ENCODE measurements at regions not wholly inside any gene's neighbourhood (a gene's known extent, or its start where the extent isn't known, plus 50 kb on each side); places are given as distances from the start of the nearest gene placed in this dataset.

- TF ChIP-seq, protein P1, sequence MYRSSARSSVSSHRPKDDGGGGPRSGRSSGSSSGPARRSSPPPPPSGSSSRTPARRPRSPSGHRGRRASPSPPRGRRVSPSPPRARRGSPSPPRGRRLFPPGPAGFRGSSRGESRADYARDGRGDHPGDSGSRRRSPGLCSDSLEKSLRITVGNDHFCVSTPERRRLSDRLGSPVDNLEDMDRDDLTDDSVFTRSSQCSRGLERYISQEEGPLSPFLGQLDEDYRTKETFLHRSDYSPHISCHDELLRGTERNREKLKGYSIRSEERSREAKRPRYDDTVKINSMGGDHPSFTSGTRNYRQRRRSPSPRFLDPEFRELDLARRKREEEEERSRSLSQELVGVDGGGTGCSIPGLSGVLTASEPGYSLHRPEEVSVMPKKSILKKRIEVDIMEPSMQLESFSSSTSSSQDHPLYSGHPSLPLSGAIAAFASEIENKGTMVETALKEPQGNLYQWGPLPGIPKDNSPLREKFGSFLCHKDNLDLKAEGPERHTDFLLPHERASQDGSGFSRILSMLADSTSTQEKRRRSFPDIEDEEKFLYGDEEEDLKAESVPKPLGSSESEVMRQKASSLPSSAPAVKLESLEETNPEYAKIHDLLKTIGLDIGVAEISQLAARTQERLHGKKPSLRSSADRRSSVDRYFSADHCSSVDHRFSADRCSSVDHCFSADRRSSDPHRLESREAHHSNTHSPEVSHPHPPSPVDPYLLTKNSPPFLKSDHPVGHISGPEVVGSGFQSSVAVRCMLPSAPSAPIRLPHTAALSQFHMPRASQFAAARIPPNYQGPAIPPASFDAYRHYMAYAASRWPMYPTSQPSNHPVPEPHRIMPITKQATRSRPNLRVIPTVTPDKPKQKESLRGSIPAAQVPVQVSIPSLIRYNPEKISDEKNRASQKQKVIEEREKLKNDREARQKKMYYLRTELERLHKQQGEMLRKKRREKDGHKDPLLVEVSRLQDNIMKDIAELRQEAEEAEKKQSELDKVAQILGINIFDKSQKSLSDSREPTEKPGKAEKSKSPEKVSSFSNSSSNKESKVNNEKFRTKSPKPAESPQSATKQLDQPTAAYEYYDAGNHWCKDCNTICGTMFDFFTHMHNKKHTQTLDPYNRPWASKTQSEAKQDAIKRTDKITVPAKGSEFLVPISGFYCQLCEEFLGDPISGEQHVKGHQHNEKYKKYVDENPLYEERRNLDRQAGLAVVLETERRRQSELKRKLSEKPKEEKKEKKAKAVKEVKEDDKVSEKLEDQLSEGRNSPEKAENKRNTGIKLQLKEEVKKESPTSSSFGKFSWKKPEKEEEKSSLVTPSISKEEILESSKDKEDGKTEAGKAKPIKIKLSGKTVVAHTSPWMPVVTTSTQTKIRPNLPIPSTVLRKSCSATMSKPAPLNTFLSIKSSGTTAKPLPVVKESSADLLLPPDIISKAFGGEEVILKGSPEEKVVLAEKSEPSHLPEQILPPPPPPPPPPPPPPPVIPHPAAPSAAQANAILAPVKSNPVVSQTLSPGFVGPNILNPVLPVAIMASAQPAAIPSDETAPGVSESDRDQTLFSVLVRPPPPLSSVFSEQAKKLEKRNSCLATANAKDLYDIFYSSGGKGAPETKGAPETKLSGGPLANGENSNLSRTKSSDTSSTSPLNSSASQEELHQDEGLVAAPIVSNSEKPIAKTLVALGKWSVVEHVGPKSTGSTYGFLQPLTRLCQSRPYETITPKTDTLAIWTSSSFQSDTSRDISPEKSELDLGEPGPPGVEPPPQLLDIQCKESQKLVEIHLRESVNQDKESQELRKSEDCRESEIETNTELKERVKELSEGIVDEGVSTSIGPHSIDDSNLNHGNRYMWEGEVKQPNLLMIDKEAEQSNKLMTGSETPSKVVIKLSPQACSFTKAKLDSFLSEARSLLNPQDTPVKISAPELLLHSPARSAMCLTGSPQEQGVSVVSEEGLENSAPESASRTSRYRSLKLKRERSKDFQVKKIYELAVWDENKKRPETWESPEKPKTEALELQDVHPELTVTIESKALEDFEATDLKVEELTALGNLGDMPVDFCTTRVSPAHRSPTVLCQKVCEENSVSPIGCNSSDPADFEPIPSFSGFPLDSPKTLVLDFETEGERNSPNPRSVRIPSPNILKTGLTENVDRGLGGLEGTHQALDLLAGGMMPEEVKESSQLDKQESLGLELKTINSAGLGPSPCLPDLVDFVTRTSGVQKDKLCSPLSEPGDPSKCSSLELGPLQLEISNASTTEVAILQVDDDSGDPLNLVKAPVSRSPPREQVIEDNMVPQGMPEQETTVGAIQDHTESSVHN (CRISPR knock-in tag; IDR thresholded peaks at IDR 0.05): no peak
- TF ChIP-seq NR2F2 (IDR thresholded peaks at IDR 0.05; ENCODE audit: borderline replicate concordance, low read depth): no peak
- TF ChIP-seq ETV5 (CRISPR knock-in tag; IDR thresholded peaks at IDR 0.05; ENCODE audit: borderline replicate concordance): no peak
- TF ChIP-seq, protein P2, sequence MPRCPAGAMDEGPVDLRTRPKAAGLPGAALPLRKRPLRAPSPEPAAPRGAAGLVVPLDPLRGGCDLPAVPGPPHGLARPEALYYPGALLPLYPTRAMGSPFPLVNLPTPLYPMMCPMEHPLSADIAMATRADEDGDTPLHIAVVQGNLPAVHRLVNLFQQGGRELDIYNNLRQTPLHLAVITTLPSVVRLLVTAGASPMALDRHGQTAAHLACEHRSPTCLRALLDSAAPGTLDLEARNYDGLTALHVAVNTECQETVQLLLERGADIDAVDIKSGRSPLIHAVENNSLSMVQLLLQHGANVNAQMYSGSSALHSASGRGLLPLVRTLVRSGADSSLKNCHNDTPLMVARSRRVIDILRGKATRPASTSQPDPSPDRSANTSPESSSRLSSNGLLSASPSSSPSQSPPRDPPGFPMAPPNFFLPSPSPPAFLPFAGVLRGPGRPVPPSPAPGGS (CRISPR knock-in tag; IDR thresholded peaks at IDR 0.05): no peak
- TF ChIP-seq, protein P3, sequence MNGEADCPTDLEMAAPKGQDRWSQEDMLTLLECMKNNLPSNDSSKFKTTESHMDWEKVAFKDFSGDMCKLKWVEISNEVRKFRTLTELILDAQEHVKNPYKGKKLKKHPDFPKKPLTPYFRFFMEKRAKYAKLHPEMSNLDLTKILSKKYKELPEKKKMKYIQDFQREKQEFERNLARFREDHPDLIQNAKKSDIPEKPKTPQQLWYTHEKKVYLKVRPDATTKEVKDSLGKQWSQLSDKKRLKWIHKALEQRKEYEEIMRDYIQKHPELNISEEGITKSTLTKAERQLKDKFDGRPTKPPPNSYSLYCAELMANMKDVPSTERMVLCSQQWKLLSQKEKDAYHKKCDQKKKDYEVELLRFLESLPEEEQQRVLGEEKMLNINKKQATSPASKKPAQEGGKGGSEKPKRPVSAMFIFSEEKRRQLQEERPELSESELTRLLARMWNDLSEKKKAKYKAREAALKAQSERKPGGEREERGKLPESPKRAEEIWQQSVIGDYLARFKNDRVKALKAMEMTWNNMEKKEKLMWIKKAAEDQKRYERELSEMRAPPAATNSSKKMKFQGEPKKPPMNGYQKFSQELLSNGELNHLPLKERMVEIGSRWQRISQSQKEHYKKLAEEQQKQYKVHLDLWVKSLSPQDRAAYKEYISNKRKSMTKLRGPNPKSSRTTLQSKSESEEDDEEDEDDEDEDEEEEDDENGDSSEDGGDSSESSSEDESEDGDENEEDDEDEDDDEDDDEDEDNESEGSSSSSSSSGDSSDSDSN (CRISPR knock-in tag; IDR thresholded peaks at IDR 0.05): no peak
- TF ChIP-seq CHD4 (IDR thresholded peaks at IDR 0.05; ENCODE audit: borderline replicate concordance, low read length): no peak
Observed at GRCh38 chr3:132088291-132088690, 53.5 kb upstream of the CPNE4 start (continued).

All from HepG2 (cell line).